ENCODE measurements at regions not wholly inside any gene's neighbourhood (a gene's known extent, or its start where the extent isn't known, plus 50 kb on each side); places are given as distances from the start of the nearest gene placed in this dataset.

- POLR2A ChIA-PET, result no interaction called here
- no peak for TF ChIP-seq CTCF (IDR thresholded peaks at IDR 0.05; ENCODE audit: low read depth, low read length)
- CTCF ChIA-PET, result no interaction called here
Observed at GRCh38 chr2:179349670-179350303, 85.2 kb upstream of the SESTD1 start.

GRCh38 chr2:179348906-179349305, 84.3 kb upstream of the SESTD1 start:
- DNase-seq (ENCODE audit: low read depth, low spot score), result no peak
- no peak overlapping the region for H3K4me3 ChIP-seq (ENCODE audit: low read depth, low read length)
- H3K9me3 ChIP-seq (ENCODE audit: control insufficient read depth, insufficient read depth, low read length), result no peaks in the 10 kb centered on the region
- TF ChIP-seq CTCF (IDR thresholded peaks at IDR 0.05; ENCODE audit: low read depth, low read length), result no peak
- H3K27me3 ChIP-seq (ENCODE audit: control insufficient read depth, insufficient read depth, low read length), result no peaks in the 10 kb centered on the region
- ChIA-PET CTCF (no interaction called here), POLR2A (no interaction called here)
- no peak overlapping the region for H3K27ac ChIP-seq (ENCODE audit: low read depth, low read length)

More at GRCh38 chr2:179349670-179350303, 85.2 kb upstream of the SESTD1 start:
- DNase-seq (ENCODE audit: low read depth, low spot score), result no peak
- H3K9me3 ChIP-seq (ENCODE audit: control insufficient read depth, insufficient read depth, low read length), result no peaks in the 10 kb centered on the region
- no peak overlapping the region for H3K4me3 ChIP-seq (ENCODE audit: low read depth, low read length)
- H3K27ac ChIP-seq (ENCODE audit: low read depth, low read length), result no peak overlapping the region
- H3K27me3 ChIP-seq (ENCODE audit: control insufficient read depth, insufficient read depth, low read length), result no peaks in the 10 kb centered on the region

- CTCF ChIA-PET, result interaction anchor here (2.2 kb wide), 1 partner anchor 64 kb away, joined by 7 read pairs; no protein-coding TSS in a partner anchor
- POLR2A ChIA-PET, result no interaction called here
- TF ChIP-seq CTCF (IDR thresholded peaks at IDR 0.05; ENCODE audit: low read depth, low read length), result no peak
- Histone ChIP-seq H3K27ac (ENCODE audit: low read depth, low read length) (no peak overlapping the region), H3K9me3 (ENCODE audit: control insufficient read depth, insufficient read depth, low read length) (no peaks in the 10 kb centered on the region), H3K27me3 (ENCODE audit: control insufficient read depth, insufficient read depth, low read length) (no peaks in the 10 kb centered on the region), H3K4me3 (ENCODE audit: low read depth, low read length) (no peak overlapping the region)
- DNase-seq (ENCODE audit: low read depth, low spot score), result no peak
Observed at GRCh38 chr2:179344970-179345369, 80.3 kb upstream of the SESTD1 start.

GRCh38 chr2:179344280-179344964, 79.8 kb upstream of the SESTD1 start:
- Histone ChIP-seq H3K27ac (ENCODE audit: low read depth, low read length) (no peak overlapping the region), H3K9me3 (ENCODE audit: control insufficient read depth, insufficient read depth, low read length) (no peaks in the 10 kb centered on the region), H3K4me3 (ENCODE audit: low read depth, low read length) (no peak overlapping the region), H3K27me3 (ENCODE audit: control insufficient read depth, insufficient read depth, low read length) (no peaks in the 10 kb centered on the region)
- ChIA-PET POLR2A (no interaction called here), CTCF (interaction anchor here (1.3 to 2.2 kb wide), 2 partner anchors 64 to 125 kb away, joined by 4 to 7 read pairs; no protein-coding TSS in a partner anchor)
- no peak for DNase-seq (ENCODE audit: low read depth, low spot score)
- TF ChIP-seq CTCF (IDR thresholded peaks at IDR 0.05; ENCODE audit: low read depth, low read length), result no peak

- H3K9me3 ChIP-seq (ENCODE audit: control insufficient read depth, insufficient read depth, low read length), result no peaks in the 10 kb centered on the region
- POLR2A ChIA-PET, result no interaction called here
- H3K27ac ChIP-seq (ENCODE audit: low read depth, low read length), result no peak overlapping the region
- DNase-seq (ENCODE audit: low read depth, low spot score), result no peak
- no peak overlapping the region for H3K4me3 ChIP-seq (ENCODE audit: low read depth, low read length)
- no peak for TF ChIP-seq CTCF (IDR thresholded peaks at IDR 0.05; ENCODE audit: low read depth, low read length)
- CTCF ChIA-PET, result interaction anchor here (1.3 to 2.2 kb wide), 2 partner anchors 65 to 125 kb away, joined by 4 to 7 read pairs; no protein-coding TSS in a partner anchor
- H3K27me3 ChIP-seq (ENCODE audit: control insufficient read depth, insufficient read depth, low read length), result no peaks in the 10 kb centered on the region
Observed at GRCh38 chr2:179343945-179344279, 79.3 kb upstream of the SESTD1 start.

Data from AG04450 (cell line).